Epithelial cell of prostate (primary cell): ENCODE measurements at regions not wholly inside any gene's neighbourhood (a gene's known extent, or its start where the extent isn't known, plus 50 kb on each side); places are given as distances from the start of the nearest gene placed in this dataset.

Experiments
- DNase-seq: peaks from one replicate; pipeline ENCODE4 v3.0.0-alpha.2; 2011; ENCODE audit warnings: low read depth, low spot score
- H3K27ac ChIP-seq: fragments of 450-650 bp; 2 replicates; pipeline ENCODE4 v1.5.1; 2017; ENCODE audit warnings: mild to moderate bottlenecking

GRCh38 chr1:108051631-108052377 lies 86.8 kb upstream of the VAV3 start:
- no peak overlapping the region for H3K27ac ChIP-seq
- DNase-seq, result no peak

DNA sequence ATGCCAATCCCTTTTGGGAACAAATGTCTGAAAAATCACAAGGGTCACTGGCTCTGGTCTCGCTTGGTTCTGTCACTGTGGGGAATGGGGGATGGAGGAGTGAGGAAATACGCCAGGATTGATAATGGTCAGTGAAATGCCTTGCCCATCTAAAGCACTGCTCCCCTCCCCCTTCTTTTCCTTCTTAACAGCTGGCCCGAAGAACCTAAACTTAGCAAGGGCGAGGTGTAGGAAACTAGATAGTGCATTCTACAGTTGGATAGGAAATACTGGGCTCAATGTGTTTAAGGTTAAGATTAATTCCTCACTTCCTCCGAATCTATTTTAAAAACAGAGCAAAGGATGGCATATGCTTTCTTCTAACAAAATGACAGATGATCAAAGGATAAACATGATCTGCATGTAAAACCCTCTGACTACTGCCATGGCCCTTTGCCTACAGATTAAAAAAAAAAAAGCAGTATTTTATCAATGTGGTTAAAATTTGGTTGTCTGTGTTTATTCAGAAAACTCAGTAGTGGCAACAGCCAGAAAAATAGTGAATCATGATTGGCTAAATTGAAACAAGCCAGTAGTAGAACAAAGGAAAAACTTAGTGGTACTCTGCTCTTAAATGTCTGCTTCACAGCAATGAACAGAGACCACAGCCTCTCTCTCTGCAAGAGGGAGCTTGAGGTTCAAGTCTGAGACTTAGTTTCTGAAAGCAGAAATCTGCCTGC lies 86.1 kb upstream of the VAV3 start:
- no peak overlapping the region for H3K27ac ChIP-seq
- no peak for DNase-seq

- no peak overlapping the region for H3K27ac ChIP-seq
- DNase-seq, result no peak
Observed at GRCh38 chr1:108050158-108050557, 85.2 kb upstream of the VAV3 start.

- no peak overlapping the region for H3K27ac ChIP-seq
Observed at GRCh38 chr1:108049178-108049819, 84.3 kb upstream of the VAV3 start.

GRCh38 chr1:108048301-108049177 lies 83.6 kb upstream of the VAV3 start:
- H3K27ac ChIP-seq, result no peak overlapping the region
- no peak for DNase-seq

More at GRCh38 chr1:108049178-108049819, 84.3 kb upstream of the VAV3 start:
- no peak for DNase-seq

GRCh38 chr1:108047085-108047484 lies 82.1 kb upstream of the VAV3 start:
- no peak overlapping the region for H3K27ac ChIP-seq
- no peak for DNase-seq

GRCh38 chr1:108046026-108046425 lies 81.0 kb upstream of the VAV3 start:
- DNase-seq, result no peak
- peak overlapping the region; percentile 35 for H3K27ac ChIP-seq

DNA sequence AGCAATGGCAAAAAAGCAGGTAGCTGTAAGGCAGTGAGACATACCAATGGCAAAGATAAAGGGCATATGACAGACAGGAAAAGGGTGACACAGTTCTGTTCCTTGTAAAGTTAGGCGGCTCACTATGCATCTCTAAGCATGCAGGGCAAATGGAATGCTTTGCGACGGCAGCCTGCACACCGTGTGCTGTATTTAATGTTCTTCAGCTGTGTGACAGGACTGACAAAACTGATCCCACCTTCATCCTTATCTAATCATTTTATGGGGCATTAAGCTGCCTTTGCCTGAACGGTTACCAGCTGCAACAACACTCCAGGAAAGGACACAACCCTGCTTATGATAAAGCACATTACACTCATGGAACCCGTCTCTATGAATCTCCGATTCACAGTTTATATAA lies 80.5 kb upstream of the VAV3 start:
- peak overlapping the region; percentile 35 for H3K27ac ChIP-seq
- no peak for DNase-seq

- no peak for DNase-seq
- H3K27ac ChIP-seq, result no peak overlapping the region
Observed at GRCh38 chr1:108044318-108044717, 79.3 kb upstream of the VAV3 start.

GRCh38 chr1:108043707-108044106 lies 78.7 kb upstream of the VAV3 start:
- no peak for DNase-seq
- H3K27ac ChIP-seq, result no peak overlapping the region

GRCh38 chr1:108042610-108043009 lies 77.6 kb upstream of the VAV3 start:
- H3K27ac ChIP-seq, result no peak overlapping the region
- DNase-seq, result no peak

DNA sequence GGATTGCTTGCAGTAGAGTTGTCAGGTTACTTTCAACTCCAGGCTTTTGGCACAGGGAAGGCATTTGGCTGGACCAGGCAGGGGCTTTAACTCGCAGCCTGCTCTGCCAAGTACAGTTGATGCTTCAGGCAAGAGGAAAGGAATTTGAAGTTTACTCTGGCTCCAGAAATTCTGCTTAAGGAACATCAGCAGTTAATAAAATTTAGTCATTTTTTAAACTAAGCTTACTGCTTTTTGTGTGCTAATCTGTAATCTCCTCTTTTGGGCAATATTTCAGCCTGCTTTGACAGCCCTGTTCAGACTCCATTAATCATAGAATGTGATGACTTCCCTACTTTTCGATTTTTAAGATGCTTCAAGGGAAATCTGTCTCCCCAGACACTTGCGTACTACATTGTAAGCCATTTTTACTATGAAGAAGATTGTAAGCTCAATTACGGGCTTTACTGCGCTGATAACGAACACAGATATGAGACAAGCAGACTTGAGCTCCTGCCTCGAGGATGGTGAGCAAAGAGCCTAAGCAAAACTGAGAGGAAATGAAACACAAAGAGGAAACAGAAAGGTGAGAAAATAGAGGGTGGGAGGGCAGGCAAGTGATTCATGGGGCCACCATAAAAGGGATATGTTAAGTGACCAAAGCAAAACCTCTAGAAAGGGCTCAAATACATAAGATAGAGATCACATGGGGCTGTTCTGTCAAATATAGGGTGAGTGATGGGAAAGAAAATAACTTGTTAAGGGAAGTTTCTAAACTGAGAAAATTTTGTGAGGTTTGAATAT lies 76.6 kb upstream of the VAV3 start:
- DNase-seq, result no peak
- no peak overlapping the region for H3K27ac ChIP-seq

DNA sequence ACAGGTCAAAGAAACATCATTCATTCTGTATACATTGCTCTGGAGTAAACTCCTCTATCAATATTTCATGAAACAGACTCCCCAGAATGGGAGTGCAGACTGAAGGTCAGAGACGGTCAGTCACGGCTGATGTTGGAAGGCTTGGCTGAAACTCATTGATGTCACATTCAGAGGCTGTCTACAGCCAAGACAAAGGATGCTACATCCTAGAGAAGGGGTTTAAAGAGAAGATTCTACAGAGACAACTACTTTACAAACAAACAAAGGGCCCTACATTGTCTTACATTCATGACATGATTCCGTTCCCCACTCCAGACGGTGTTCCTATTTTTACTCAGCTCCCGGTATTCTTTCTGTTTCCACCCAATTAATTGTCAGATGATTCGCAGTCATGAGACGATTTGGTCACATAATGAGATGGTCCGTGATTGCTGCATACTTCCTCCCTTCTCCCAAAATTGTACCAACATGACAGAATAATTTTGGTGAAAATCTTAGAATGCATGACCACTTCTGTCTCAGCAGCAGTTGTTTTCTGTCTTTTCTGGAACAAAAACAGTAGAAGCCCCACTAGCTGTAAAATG lies 73.8 kb upstream of the VAV3 start:
- no peak overlapping the region for H3K27ac ChIP-seq
- no peak for DNase-seq

- H3K27ac ChIP-seq, result no peak overlapping the region
- DNase-seq, result no peak
Observed at GRCh38 chr1:108036796-108037562, 72.0 kb upstream of the VAV3 start.

DNA sequence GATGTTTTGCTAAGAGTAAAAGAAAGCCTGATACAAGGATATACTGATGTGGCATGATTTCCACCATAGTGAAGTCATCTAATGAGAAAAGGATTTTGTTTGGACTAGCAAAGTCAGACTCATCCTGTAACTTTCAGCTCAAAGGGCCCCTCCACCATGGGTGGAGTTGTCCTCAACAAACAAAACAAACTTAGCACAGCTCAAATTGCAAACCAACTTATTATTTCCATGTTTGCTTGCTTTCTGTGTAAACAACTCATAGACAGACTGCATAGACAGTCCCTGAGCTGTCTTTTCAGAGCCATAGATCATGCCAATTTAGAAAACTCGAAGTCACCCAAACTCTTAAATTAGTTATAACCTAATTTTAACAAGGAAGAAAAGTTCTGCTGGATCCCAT lies 69.4 kb upstream of the VAV3 start:
- no peak for DNase-seq
- no peak overlapping the region for H3K27ac ChIP-seq

GRCh38 chr1:108033550-108033951 lies 68.6 kb upstream of the VAV3 start:
- no peak for DNase-seq
- H3K27ac ChIP-seq, result no peak overlapping the region

DNA sequence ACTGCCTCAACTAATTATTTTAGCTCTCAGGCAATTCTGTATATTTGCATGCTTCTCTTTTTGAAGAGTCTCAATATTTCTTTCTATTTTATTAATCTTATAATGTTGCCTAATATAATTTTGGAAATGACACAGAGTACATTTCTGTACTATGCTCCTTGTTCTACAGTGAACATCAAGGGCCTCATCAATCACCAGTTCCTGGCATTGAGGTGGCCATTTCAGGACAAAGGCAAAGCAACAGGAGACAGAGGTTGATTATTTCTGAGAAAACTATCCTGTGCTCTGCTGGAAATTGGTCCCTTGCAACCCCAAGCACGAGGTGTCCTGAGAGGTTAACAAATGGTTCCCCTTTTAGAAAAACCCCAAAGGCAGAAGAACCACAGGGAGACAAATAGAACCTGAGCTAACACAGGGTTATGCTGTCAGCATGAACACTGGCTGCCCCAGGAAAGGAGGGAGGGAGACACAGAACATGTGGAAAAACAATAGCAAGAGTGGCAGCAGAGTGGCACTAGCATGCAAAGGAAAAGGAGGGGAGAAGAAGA lies 63.9 kb upstream of the VAV3 start:
- no peak overlapping the region for H3K27ac ChIP-seq
- DNase-seq, result no peak

- no peak overlapping the region for H3K27ac ChIP-seq
- no peak for DNase-seq
Observed at GRCh38 chr1:108027389-108027788, 62.4 kb upstream of the VAV3 start.
